ENCODE measurements at regions not wholly inside any gene's neighbourhood (a gene's known extent, or its start where the extent isn't known, plus 50 kb on each side); places are given as distances from the start of the nearest gene placed in this dataset.

DNA sequence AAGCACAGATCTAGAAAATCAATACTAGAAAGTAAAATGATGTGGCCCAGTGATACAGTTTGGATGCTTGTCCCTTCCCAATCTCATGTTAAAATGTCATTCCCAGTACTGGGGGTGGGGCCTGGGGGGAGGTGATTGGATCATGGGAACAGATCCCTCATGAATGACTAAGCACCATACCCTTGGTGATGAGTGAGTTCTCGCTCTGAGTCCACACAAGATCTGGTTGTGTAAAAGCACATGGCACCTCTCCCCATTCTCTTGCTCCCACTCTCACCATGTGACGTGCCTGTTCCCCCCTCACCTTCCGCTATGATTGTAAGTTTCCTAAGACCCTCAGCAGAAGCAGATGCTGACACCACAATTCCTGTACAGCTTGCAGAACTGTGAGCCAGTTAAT is 234.2 kb upstream of the CDH6 start:
- Histone ChIP-seq H3K36me3 (ENCODE audit: insufficient read depth) (no peaks in the 10 kb centered on the region), H3K4me3 (IDR thresholded peaks at IDR 0.05; ENCODE audit: insufficient read depth, low read depth, low read length) (no peak overlapping the region), H3K4me2 (no peak overlapping the region), H3K27ac (no peak overlapping the region), H3K9ac (no peak overlapping the region), H2AFZ (ENCODE audit: low read depth) (no peak overlapping the region), H4K20me1 (ENCODE audit: insufficient read depth) (no peaks in the 10 kb centered on the region), H3K27me3 (ENCODE audit: insufficient read depth, low read depth) (no peaks in the 10 kb centered on the region), H3K79me2 (ENCODE audit: insufficient read depth, low read depth) (no peaks in the 10 kb centered on the region), H3K4me1 (ENCODE audit: low read depth, poor library complexity, severe bottlenecking) (no peaks in the 10 kb centered on the region)
- TF ChIP-seq, protein P1, sequence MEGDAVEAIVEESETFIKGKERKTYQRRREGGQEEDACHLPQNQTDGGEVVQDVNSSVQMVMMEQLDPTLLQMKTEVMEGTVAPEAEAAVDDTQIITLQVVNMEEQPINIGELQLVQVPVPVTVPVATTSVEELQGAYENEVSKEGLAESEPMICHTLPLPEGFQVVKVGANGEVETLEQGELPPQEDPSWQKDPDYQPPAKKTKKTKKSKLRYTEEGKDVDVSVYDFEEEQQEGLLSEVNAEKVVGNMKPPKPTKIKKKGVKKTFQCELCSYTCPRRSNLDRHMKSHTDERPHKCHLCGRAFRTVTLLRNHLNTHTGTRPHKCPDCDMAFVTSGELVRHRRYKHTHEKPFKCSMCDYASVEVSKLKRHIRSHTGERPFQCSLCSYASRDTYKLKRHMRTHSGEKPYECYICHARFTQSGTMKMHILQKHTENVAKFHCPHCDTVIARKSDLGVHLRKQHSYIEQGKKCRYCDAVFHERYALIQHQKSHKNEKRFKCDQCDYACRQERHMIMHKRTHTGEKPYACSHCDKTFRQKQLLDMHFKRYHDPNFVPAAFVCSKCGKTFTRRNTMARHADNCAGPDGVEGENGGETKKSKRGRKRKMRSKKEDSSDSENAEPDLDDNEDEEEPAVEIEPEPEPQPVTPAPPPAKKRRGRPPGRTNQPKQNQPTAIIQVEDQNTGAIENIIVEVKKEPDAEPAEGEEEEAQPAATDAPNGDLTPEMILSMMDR (conservative IDR thresholded peaks at IDR 0.05; ENCODE audit: low read depth, low read length) = no peak

DNA sequence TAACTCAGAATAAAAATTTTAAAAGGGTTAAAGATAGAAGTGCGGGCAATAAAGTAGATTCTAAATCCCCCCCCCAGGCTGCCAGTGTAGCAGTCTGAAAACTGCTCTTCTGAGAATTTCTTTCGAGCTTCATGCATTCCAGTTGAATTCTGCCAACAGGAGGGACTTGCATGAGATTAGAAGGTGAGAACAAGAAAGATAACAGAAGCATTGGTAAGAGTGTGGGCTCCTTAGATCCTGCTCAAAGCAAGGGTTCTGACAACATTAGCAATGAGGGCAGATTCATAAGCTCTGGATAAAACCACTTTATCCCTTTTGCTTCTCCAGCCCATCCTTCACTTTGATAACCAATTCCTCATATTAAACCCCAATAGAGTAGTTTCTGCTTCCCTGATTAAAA is 235.9 kb upstream of the CDH6 start:
- Histone ChIP-seq H3K4me1 (ENCODE audit: low read depth, poor library complexity, severe bottlenecking) (no peaks in the 10 kb centered on the region), H2AFZ (ENCODE audit: low read depth) (no peak overlapping the region), H3K27me3 (ENCODE audit: insufficient read depth, low read depth) (no peaks in the 10 kb centered on the region), H4K20me1 (ENCODE audit: insufficient read depth) (no peaks in the 10 kb centered on the region), H3K27ac (no peak overlapping the region), H3K79me2 (ENCODE audit: insufficient read depth, low read depth) (no peaks in the 10 kb centered on the region), H3K36me3 (ENCODE audit: insufficient read depth) (no peaks in the 10 kb centered on the region), H3K4me2 (no peak overlapping the region), H3K4me3 (IDR thresholded peaks at IDR 0.05; ENCODE audit: insufficient read depth, low read depth, low read length) (no peak overlapping the region), H3K9ac (no peak overlapping the region)
- TF ChIP-seq, protein P1 (conservative IDR thresholded peaks at IDR 0.05; ENCODE audit: low read depth, low read length) = no peak

DNA sequence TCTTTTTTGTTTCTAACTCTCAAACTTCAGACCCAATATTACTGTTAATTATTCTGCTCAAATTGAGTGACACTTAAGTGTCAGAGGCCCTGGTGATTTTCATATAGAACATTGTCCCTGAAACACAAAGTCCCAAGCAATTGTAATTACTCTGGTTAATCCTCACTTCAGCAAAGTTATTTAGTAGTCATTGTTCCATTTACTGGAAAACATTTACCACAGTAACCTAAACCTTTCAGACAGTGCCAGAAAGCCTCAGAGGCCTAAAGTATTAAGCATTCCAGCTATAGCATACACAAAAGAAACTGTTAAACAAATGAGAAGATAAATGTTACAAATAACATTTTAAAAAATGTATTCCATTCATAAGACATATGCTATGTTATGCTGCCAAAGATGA is 237.2 kb upstream of the CDH6 start:
- Histone ChIP-seq H3K4me3 (IDR thresholded peaks at IDR 0.05; ENCODE audit: insufficient read depth, low read depth, low read length) (no peak overlapping the region), H3K27ac (no peak overlapping the region), H2AFZ (ENCODE audit: low read depth) (no peak overlapping the region), H3K79me2 (ENCODE audit: insufficient read depth, low read depth) (no peaks in the 10 kb centered on the region), H3K36me3 (ENCODE audit: insufficient read depth) (no peaks in the 10 kb centered on the region), H4K20me1 (ENCODE audit: insufficient read depth) (no peaks in the 10 kb centered on the region), H3K27me3 (ENCODE audit: insufficient read depth, low read depth) (no peaks in the 10 kb centered on the region), H3K4me1 (ENCODE audit: low read depth, poor library complexity, severe bottlenecking) (no peaks in the 10 kb centered on the region), H3K4me2 (no peak overlapping the region), H3K9ac (no peak overlapping the region)
- TF ChIP-seq, protein P1 (conservative IDR thresholded peaks at IDR 0.05; ENCODE audit: low read depth, low read length) = no peak

DNA sequence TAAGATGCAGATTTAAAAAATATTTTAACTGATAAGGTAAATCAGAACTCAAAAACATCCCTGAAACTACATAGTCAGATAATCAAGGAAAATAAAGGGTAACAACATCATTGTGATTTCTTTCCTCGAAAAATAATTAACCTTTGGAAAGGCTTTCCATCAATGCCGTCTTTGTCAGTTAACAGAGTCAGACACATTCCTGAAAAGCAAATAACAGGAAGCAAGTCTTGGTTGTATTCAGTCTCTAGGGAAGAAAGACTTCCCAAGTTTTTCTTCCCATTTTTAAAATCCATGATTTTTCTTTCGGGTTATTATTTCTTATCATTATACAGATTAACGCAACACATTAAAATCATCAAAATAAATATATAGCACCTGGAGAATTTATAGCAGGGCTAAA is 256.4 kb upstream of the CDH6 start:
- H3K4me2 ChIP-seq = no peak overlapping the region
- no peak overlapping the region for H3K9ac ChIP-seq
- H3K4me1 ChIP-seq (ENCODE audit: low read depth, poor library complexity, severe bottlenecking) = no peaks in the 10 kb centered on the region
- no peaks in the 10 kb centered on the region for H3K36me3 ChIP-seq (ENCODE audit: insufficient read depth)
- no peak overlapping the region for H2AFZ ChIP-seq (ENCODE audit: low read depth)
- no peak overlapping the region for H3K27ac ChIP-seq
- H3K27me3 ChIP-seq (ENCODE audit: insufficient read depth, low read depth) = no peaks in the 10 kb centered on the region
- no peaks in the 10 kb centered on the region for H4K20me1 ChIP-seq (ENCODE audit: insufficient read depth)
- TF ChIP-seq, protein P1 (conservative IDR thresholded peaks at IDR 0.05; ENCODE audit: low read depth, low read length) = no peak
- H3K79me2 ChIP-seq (ENCODE audit: insufficient read depth, low read depth) = no peaks in the 10 kb centered on the region
- H3K4me3 ChIP-seq (IDR thresholded peaks at IDR 0.05; ENCODE audit: insufficient read depth, low read depth, low read length) = no peak overlapping the region

DNA sequence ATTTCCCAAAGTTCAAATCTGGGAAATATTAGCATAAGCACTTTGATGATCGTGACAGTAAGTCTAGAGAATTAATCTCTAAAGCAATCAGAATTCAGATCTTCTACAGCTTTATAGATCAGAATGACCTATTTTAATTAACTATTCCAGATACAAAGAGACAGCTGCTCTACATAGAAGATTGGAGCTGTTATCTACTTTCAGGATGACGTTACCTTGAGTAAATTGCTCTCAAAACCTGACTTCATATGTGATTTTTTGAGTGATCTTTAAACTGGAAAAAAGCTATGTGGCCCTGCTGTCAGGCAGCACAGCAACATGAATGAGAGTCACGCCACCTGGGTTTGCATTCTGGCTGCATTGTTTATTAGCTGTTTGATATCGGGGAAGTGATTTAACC is 259.9 kb upstream of the CDH6 start:
- H2AFZ ChIP-seq (ENCODE audit: low read depth) = no peak overlapping the region
- H3K4me3 ChIP-seq (IDR thresholded peaks at IDR 0.05; ENCODE audit: insufficient read depth, low read depth, low read length) = no peak overlapping the region
- H4K20me1 ChIP-seq (ENCODE audit: insufficient read depth) = no peaks in the 10 kb centered on the region
- TF ChIP-seq, protein P1 (conservative IDR thresholded peaks at IDR 0.05; ENCODE audit: low read depth, low read length) = no peak
- H3K4me2 ChIP-seq = no peak overlapping the region
- no peaks in the 10 kb centered on the region for H3K27me3 ChIP-seq (ENCODE audit: insufficient read depth, low read depth)
- no peak overlapping the region for H3K9ac ChIP-seq
- no peaks in the 10 kb centered on the region for H3K36me3 ChIP-seq (ENCODE audit: insufficient read depth)
- H3K27ac ChIP-seq = no peak overlapping the region
- H3K79me2 ChIP-seq (ENCODE audit: insufficient read depth, low read depth) = no peaks in the 10 kb centered on the region
- no peaks in the 10 kb centered on the region for H3K4me1 ChIP-seq (ENCODE audit: low read depth, poor library complexity, severe bottlenecking)
